ENCODE measurements at regions not wholly inside any gene's neighbourhood (a gene's known extent, or its start where the extent isn't known, plus 50 kb on each side); places are given as distances from the start of the nearest gene placed in this dataset.

DNA sequence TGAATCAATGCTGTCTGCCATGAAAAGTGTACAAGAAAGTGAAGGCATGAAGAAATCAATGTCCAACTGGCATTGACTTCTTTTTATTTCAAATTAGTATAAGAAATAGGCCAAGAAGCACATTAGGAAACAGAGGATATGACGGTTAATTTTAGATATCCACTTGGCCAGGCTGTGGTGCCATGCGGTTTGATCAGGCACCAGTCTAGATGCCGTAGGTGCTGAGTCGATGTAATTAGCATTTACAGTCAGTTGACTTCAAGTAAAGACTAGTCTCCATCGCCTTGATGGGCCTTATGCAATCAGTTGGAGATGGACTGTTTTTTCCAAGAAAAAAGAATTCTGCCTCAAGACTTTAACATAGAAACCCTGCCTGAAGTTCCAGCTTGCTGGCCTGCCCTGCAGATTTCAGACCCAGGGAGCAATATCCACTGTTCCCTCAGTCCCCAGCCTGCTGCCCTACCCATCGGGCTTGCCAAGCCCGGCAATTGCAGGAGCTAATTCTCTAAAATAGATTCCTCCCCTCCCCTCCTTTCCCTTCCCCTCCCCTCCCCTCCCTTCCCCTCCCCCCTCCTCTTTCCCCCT lies 120.5 kb upstream of the PEG3 start:
- TF ChIP-seq, protein P1, sequence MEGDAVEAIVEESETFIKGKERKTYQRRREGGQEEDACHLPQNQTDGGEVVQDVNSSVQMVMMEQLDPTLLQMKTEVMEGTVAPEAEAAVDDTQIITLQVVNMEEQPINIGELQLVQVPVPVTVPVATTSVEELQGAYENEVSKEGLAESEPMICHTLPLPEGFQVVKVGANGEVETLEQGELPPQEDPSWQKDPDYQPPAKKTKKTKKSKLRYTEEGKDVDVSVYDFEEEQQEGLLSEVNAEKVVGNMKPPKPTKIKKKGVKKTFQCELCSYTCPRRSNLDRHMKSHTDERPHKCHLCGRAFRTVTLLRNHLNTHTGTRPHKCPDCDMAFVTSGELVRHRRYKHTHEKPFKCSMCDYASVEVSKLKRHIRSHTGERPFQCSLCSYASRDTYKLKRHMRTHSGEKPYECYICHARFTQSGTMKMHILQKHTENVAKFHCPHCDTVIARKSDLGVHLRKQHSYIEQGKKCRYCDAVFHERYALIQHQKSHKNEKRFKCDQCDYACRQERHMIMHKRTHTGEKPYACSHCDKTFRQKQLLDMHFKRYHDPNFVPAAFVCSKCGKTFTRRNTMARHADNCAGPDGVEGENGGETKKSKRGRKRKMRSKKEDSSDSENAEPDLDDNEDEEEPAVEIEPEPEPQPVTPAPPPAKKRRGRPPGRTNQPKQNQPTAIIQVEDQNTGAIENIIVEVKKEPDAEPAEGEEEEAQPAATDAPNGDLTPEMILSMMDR (IDR thresholded peaks at IDR 0.05; ENCODE audit: borderline replicate concordance, extremely low read depth, low read length, poor library complexity, severe bottlenecking): no peak
- TF ChIP-seq EZH2 (IDR thresholded peaks at IDR 0.05; ENCODE audit: borderline replicate concordance, low read depth, low read length, severe bottlenecking): no peak
